H9 (cell line): ENCODE measurements at regions not wholly inside any gene's neighbourhood (a gene's known extent, or its start where the extent isn't known, plus 50 kb on each side); places are given as distances from the start of the nearest gene placed in this dataset.

Source experiments
- DNase-seq: peaks from one replicate; pipeline ENCODE4 v3.0.0-alpha.2; 2017
- H2AFZ ChIP-seq: one replicate; pipeline ENCODE4 v1.6.1; 2013; ENCODE audit warnings: mild to moderate bottlenecking, low read length, control low read depth, moderate library complexity
- H2AK5ac ChIP-seq: 2 replicates; pipeline ENCODE4 v1.6.1; 2013; ENCODE audit warnings: low read length, control low read depth, mixed read lengths; ENCODE audit not compliant: insufficient read length
- H2BK120ac ChIP-seq: one replicate; pipeline ENCODE4 v1.6.1; 2013; ENCODE audit warnings: low read depth, mild to moderate bottlenecking, low read length, control low read depth, inconsistent platforms; ENCODE audit not compliant: poor library complexity, severe bottlenecking
- H2BK12ac ChIP-seq: 2 replicates; pipeline ENCODE4 v1.6.1; 2013; ENCODE audit warnings: low read length, control low read depth, mixed read lengths, low read depth; ENCODE audit not compliant: insufficient read length
- H2BK15ac ChIP-seq: 2 replicates; pipeline ENCODE4 v1.6.1; 2013; ENCODE audit warnings: low read depth, low read length, control low read depth
- H2BK20ac ChIP-seq: one replicate; pipeline ENCODE4 v1.6.1; 2013; ENCODE audit warnings: low read depth, mild to moderate bottlenecking, low read length, control low read depth, inconsistent platforms; ENCODE audit not compliant: poor library complexity, severe bottlenecking
- H2BK5ac ChIP-seq: 2 replicates; pipeline ENCODE4 v1.6.1; 2013; ENCODE audit warnings: low read length, control low read depth, mixed read lengths; ENCODE audit not compliant: insufficient read length
- H3K14ac ChIP-seq: 2 replicates; pipeline ENCODE4 v1.6.1; 2013; ENCODE audit warnings: low read length, control low read depth; ENCODE audit not compliant: insufficient read depth
- H3K18ac ChIP-seq: 2 replicates; pipeline ENCODE4 v1.6.1; 2013; ENCODE audit warnings: low read depth, mild to moderate bottlenecking, mixed read lengths, low read length, control low read depth; ENCODE audit not compliant: insufficient read length
- H3K23ac ChIP-seq: 2 replicates; pipeline ENCODE4 v1.6.1; 2013; ENCODE audit warnings: low read length, control low read depth, mixed read lengths, low read depth; ENCODE audit not compliant: insufficient read length
- H3K23me2 ChIP-seq: 2 replicates; pipeline ENCODE4 v1.6.1; 2013; ENCODE audit warnings: low read depth, mild to moderate bottlenecking, mixed read lengths, low read length, control low read depth; ENCODE audit not compliant: insufficient read length, poor library complexity, severe bottlenecking
- H3K27ac ChIP-seq: 2 replicates; pipeline ENCODE4 v1.5.1; 2013; ENCODE audit warnings: low read length, control low read depth, mixed read lengths, low read depth; ENCODE audit not compliant: insufficient read length
- H3K27me3 ChIP-seq: 2 replicates; pipeline ENCODE4 v1.6.1; 2013; ENCODE audit warnings: low read length, control low read depth, inconsistent platforms; ENCODE audit not compliant: insufficient read depth
- H3K4ac ChIP-seq: 2 replicates; pipeline ENCODE4 v1.6.1; 2013; ENCODE audit warnings: low read depth, mild to moderate bottlenecking, control low read depth, inconsistent platforms, low read length, moderate library complexity
- H3K4me1 ChIP-seq: 2 replicates; pipeline ENCODE4 v1.6.1; 2013; ENCODE audit warnings: low read length, control low read depth, inconsistent platforms; ENCODE audit not compliant: insufficient read depth
- H3K4me2 ChIP-seq: 2 replicates; pipeline ENCODE4 v1.6.1; 2013; ENCODE audit warnings: low read length, control low read depth, mixed read lengths; ENCODE audit not compliant: insufficient read length, insufficient read depth
- H3K56ac ChIP-seq: 2 replicates; pipeline ENCODE4 v1.6.1; 2013; ENCODE audit warnings: low read depth, mild to moderate bottlenecking, mixed read lengths, low read length, control low read depth; ENCODE audit not compliant: insufficient read length
- H3K79me1 ChIP-seq: 2 replicates; pipeline ENCODE4 v1.6.1; 2013; ENCODE audit warnings: low read depth, mild to moderate bottlenecking, moderate library complexity, low read length, control low read depth, inconsistent platforms; ENCODE audit not compliant: insufficient read depth, poor library complexity, severe bottlenecking
- H3K79me2 ChIP-seq: 2 replicates; pipeline ENCODE4 v1.6.1; 2013; ENCODE audit warnings: low read length, control low read depth, inconsistent platforms; ENCODE audit not compliant: insufficient read depth
- H3K9ac ChIP-seq: 2 replicates; pipeline ENCODE4 v1.6.1; 2013; ENCODE audit warnings: low read length, control low read depth, mixed read lengths; ENCODE audit not compliant: insufficient read length; ENCODE audit errors: extremely low read depth
- H3K9me3 ChIP-seq: one replicate; pipeline ENCODE4 v1.6.1; 2013; ENCODE audit warnings: low read depth, low read length, inconsistent platforms; ENCODE audit not compliant: control insufficient read depth
- H3T11ph ChIP-seq: one replicate; pipeline ENCODE4 v1.6.1; 2013; ENCODE audit warnings: mild to moderate bottlenecking, low read length, control low read depth, inconsistent platforms
- H4K20me1 ChIP-seq: one replicate; pipeline ENCODE4 v1.6.1; 2013; ENCODE audit not compliant: control insufficient read depth, insufficient read length, insufficient read depth
- H4K5ac ChIP-seq: 2 replicates; pipeline ENCODE4 v1.6.1; 2013; ENCODE audit warnings: low read depth, mild to moderate bottlenecking, mixed read lengths, low read length, control low read depth; ENCODE audit not compliant: insufficient read length
- H4K8ac ChIP-seq: replicated peaks from 2 replicates; pipeline ENCODE4 v1.6.1; 2013; ENCODE audit warnings: low read length, control low read depth, mixed read lengths, low read depth; ENCODE audit not compliant: insufficient read length
- H4K91ac ChIP-seq: 2 replicates; pipeline ENCODE4 v1.6.1; 2013; ENCODE audit warnings: low read depth, mild to moderate bottlenecking, moderate library complexity, mixed read lengths, low read length, control low read depth; ENCODE audit not compliant: insufficient read length
- H3K27ac Mint-ChIP-seq, 3 experiments: 2 replicates in 2 of 3; 3 replicates in 1 of 3; pipeline ENCODE4 v1.8.0; 2020 to 2021; ENCODE audit warnings: mixed read lengths in 3 of 3, mild to moderate bottlenecking in 1 of 3, moderate library complexity in 1 of 3
- H3K27me3 Mint-ChIP-seq: 2 replicates; pipeline ENCODE4 v1.8.0; 2021; ENCODE audit warnings: low read depth, mild to moderate bottlenecking, moderate library complexity, mixed read lengths
- H3K36me3 Mint-ChIP-seq, 3 experiments: 2 replicates in 2 of 3; 3 replicates in 1 of 3; pipeline ENCODE4 v1.8.0; 2020 to 2021; ENCODE audit warnings: low read depth in 3 of 3, mixed read lengths in 3 of 3; ENCODE audit not compliant: insufficient read depth in 1 of 3
- H3K4me1 Mint-ChIP-seq, 2 experiments: 2 replicates each; pipeline ENCODE4 v1.8.0; 2020; ENCODE audit warnings: mixed read lengths in 2 of 2
- H3K4me3 Mint-ChIP-seq, 2 experiments: 2 replicates in 1 of 2; 3 replicates in 1 of 2; pipeline ENCODE4 v1.8.0; 2020 to 2021; ENCODE audit warnings: mild to moderate bottlenecking in 2 of 2, mixed read lengths in 2 of 2, moderate library complexity in 1 of 2
- H3K9me3 Mint-ChIP-seq, 2 experiments: 2 replicates in 1 of 2; 3 replicates in 1 of 2; pipeline ENCODE4 v1.8.0; 2020; ENCODE audit warnings: mild to moderate bottlenecking in 2 of 2, mixed read lengths in 2 of 2, moderate library complexity in 1 of 2
- CTCF ChIP-seq: fragments of 200-600 bp; sonication (generic); conservative IDR thresholded peaks from 3 replicates; pipeline ENCODE4 v1.8.0; 2021; ENCODE audit warnings: antibody characterized with exemption, mild to moderate bottlenecking
- WGBS: extraction: QIAGEN DNeasy Blood & Tissue Kit; methylation state at CpG from one replicate; pipeline ENCODE4 v1.1.7; 2013; ENCODE audit warnings: missing lambda C conversion rate, low lambda C conversion rate, mixed read lengths; ENCODE audit not compliant: insufficient read length; ENCODE audit errors: extremely low coverage; 5-methylcytosine and 5-hydroxymethylcytosine counted together

- Histone ChIP-seq H4K20me1 (peaks cover 3% of the 10 kb centered on the region), H3K9me3 (no peaks in the 10 kb centered on the region), H3K4me2 (no peak overlapping the region), H3K27ac (no peak overlapping the region), H3K79me2 (no peaks in the 10 kb centered on the region), H3K4me1 (no peaks in the 10 kb centered on the region; the same call in 1 of the 2 replicates), H3K23me2 (no peaks in the 10 kb centered on the region), H2BK12ac (no peak overlapping the region), H2BK20ac (no peak overlapping the region), H3K14ac (no peak overlapping the region), H4K8ac (no peak overlapping the region), H3K9ac (no peak overlapping the region), H3K56ac (no peak overlapping the region), H2BK120ac (no peak overlapping the region), H2AK5ac (no peak overlapping the region), H3K18ac (no peak overlapping the region), H4K5ac (no peak overlapping the region), H3K4ac (no peak overlapping the region), H2AFZ (no peak overlapping the region), H4K91ac (no peak overlapping the region), H3K79me1 (no peaks in the 10 kb centered on the region), H2BK5ac (no peak overlapping the region), H3K27me3 (no peaks in the 10 kb centered on the region), H3K23ac (no peak overlapping the region), H3T11ph (no peak overlapping the region), H2BK15ac (no peak overlapping the region)
- no peak for TF ChIP-seq CTCF
- DNase-seq = no peak
- H3K27me3 Mint-ChIP-seq = peaks cover 18% of the 10 kb centered on the region
- H3K4me1 Mint-ChIP-seq = peaks cover 16 to 25% of the 10 kb centered on the region in 2 experiments
- WGBS = no CpG with 5 or more reads among the region's 9 CpGs
- no peak overlapping the region for H3K27ac Mint-ChIP-seq
- peaks cover 0 to 3% of the 10 kb centered on the region in 2 experiments; a peak in 2 of 5 replicates for H3K9me3 Mint-ChIP-seq
- H3K36me3 Mint-ChIP-seq = peaks cover 0 to 2% (median 0%) of the 10 kb centered on the region in 3 experiments; a peak in 1 of 7 replicates
- no peak overlapping the region for H3K4me3 Mint-ChIP-seq
Observed at GRCh38 chr12:131586269-131586668, 124.6 kb upstream of the SFSWAP start.
